ENCODE measurements at regions not wholly inside any gene's neighbourhood (a gene's known extent, or its start where the extent isn't known, plus 50 kb on each side); places are given as distances from the start of the nearest gene placed in this dataset.

DNA sequence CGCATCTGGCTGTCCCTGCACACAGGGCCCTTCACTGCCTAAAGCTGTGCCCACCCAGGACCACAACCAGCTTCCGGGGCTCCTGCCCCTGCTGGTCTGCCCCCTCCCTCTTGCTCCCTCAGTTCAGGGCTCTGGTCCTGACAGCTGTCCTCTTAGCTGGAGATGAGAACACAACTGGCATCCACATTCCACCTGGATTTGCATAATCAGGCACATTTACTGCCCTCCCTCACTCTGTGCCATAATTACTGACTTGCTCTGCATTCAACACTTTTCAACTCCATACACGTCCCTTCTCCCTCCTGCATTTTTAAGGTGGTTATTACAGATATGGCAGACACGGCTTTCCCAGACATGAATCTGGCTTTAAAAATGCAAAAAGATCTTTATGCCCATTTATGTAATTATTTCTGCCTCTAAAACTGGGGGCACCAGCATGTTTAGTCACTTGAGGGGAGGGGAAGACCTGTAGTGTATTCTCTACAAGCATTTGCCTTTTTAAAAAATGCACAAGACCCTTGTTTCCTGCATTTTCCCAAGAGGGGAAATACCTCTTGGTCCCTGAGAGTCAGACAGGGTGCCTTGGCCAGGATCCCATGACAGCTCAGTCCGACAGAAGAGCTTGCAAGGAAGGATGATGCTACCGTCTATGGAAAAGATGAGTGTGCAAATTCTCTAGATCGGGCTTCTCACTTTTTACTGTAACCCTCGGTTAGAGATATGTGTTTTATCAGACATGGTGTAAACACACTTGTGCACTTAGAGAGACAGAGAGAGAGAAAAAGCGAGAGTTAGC, 401.8 kb downstream of the PREX1 start:
- no peak overlapping the region for H3K4me3 Mint-ChIP-seq
- no peak overlapping the region for H3K27ac Mint-ChIP-seq
- no peaks in the 10 kb centered on the region for H3K36me3 Mint-ChIP-seq
- H3K9me3 Mint-ChIP-seq, result no peaks in the 10 kb centered on the region
- peaks cover 4% of the 10 kb centered on the region for H3K4me1 Mint-ChIP-seq
- peaks cover 10% of the 10 kb centered on the region for H3K27me3 Mint-ChIP-seq

DNA sequence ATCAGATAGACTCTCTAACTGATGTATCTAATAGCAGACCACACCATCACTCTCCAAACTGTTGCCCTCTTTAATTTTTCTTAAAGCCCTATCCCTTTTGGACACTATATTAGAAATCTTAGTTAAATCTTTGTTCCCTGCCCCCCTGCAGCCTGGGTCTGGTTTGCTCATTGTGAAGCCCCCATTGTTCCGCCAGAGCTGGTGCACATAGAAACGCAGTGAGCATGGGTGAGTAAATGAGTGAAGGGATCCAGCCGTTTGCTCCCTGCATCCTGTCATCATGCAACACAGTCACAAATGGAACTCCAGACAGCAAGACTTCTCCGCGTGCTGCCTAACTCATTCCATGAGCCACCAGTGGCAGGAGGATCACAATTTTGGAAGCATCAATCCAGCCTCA, 402.5 kb downstream of the PREX1 start:
- Mint-ChIP-seq H3K9me3 (no peaks in the 10 kb centered on the region), H3K4me3 (no peak overlapping the region), H3K27me3 (peaks cover 10% of the 10 kb centered on the region), H3K27ac (no peak overlapping the region), H3K4me1 (no peaks in the 10 kb centered on the region), H3K36me3 (no peaks in the 10 kb centered on the region)

DNA sequence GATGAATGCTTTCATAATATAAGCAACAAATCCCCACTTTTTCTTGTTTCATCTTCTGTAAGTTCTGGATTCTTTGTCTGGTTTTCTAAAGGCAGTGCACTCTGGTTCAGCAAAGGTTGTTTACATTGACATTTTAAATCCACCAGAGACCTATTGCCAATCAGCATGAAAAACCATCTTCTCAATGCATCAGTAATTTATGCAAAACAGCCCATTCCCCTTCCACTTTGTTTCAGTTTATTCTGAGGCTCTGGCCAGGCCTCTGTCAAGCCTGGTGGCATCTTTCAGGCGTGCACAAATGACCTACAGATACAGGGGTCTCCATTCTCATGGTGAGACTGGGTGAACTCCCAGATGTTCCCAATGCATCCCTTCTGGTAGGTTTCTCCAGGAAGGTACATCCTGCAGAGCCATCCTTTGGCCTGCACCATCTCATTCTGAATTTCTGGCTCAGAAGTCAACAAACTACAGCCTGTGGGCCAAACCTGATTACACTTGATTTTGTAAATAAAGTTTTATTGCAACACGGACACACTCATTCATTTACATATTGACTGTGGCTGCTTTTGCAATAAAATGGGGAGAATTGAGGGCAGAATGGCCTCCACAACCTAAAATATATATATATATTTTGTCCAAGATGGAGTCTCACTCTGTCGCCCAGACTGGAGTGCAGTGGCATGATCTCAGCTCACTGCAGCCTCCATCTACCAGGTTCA, 405.4 kb downstream of the PREX1 start:
- H3K27ac Mint-ChIP-seq, result no peak overlapping the region

DNA sequence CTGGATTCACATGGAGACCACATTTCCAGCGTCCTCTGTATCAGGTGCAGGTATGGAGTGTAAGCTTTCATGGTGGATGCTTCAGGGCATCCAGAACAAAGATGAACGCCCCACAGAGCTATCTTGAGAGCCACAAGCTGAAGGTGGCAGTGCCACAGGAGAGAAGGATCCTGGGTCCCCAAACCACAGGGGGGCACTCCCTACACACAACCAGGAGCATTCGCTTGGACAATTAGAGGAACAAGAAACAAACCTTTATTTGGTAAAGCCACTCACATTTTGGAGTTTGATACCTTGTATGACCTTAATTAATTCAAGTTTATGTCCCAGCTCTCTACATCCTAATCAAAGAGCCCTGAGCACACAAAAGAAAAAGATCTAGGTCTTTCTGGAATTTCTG, 406.3 kb downstream of the PREX1 start:
- no peak overlapping the region for H3K4me3 Mint-ChIP-seq
- H3K27me3 Mint-ChIP-seq, result peaks cover 10% of the 10 kb centered on the region
- H3K27ac Mint-ChIP-seq, result no peak overlapping the region
- H3K4me1 Mint-ChIP-seq, result no peaks in the 10 kb centered on the region
- no peaks in the 10 kb centered on the region for H3K36me3 Mint-ChIP-seq
- H3K9me3 Mint-ChIP-seq, result no peaks in the 10 kb centered on the region

More for the DNA sequence above, 405.4 kb downstream of the PREX1 start:
- Mint-ChIP-seq H3K4me3 (no peak overlapping the region), H3K9me3 (no peaks in the 10 kb centered on the region), H3K36me3 (no peaks in the 10 kb centered on the region), H3K4me1 (no peaks in the 10 kb centered on the region), H3K27me3 (peaks cover 10% of the 10 kb centered on the region)

DNA sequence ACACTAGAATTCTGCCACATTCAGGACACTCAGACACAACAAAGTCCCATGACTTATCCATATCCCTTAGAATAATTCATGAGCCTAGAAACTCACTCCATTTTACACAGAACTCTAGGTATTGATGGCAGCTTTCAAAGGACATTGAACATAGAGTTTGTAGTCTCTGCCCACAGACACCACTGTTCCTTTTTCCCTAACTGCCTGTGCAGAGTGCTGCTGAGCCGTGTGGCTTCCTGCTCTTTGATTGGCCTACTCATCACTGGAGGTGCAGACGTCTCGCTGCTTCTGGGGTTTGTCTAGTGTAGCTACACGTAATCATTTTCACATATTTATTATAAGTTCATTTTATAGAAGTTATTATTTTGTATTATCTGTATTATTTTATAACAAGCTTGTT, 407.6 kb downstream of the PREX1 start:
- Mint-ChIP-seq H3K27ac (no peak overlapping the region), H3K4me3 (no peak overlapping the region), H3K4me1 (no peaks in the 10 kb centered on the region), H3K27me3 (peaks cover 5% of the 10 kb centered on the region), H3K9me3 (no peaks in the 10 kb centered on the region), H3K36me3 (no peaks in the 10 kb centered on the region)

DNA sequence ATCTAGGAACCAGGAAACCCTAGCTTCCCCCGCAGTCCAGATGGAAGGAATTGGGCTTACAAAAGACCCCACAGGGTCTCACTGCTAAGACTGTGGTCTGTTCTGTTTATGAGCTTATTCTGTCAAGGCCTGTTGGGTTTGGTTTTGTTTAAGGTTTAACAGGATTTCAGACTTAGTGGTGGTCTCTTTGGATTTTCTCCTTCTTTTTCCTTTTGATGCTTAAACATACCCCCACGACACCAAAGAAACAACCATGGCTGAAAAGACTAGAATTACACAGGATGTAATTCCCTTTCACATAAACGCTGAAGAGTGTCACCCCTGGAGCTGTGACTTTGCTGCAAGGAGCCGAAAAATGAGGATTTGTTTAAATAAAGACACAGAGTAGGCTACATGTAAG, 408.6 kb downstream of the PREX1 start:
- no peaks in the 10 kb centered on the region for H3K36me3 Mint-ChIP-seq
- H3K27me3 Mint-ChIP-seq, result peaks cover under 1% of the 10 kb centered on the region
- no peak overlapping the region for H3K4me3 Mint-ChIP-seq
- no peaks in the 10 kb centered on the region for H3K4me1 Mint-ChIP-seq
- H3K9me3 Mint-ChIP-seq, result no peaks in the 10 kb centered on the region
- H3K27ac Mint-ChIP-seq, result no peak overlapping the region

DNA sequence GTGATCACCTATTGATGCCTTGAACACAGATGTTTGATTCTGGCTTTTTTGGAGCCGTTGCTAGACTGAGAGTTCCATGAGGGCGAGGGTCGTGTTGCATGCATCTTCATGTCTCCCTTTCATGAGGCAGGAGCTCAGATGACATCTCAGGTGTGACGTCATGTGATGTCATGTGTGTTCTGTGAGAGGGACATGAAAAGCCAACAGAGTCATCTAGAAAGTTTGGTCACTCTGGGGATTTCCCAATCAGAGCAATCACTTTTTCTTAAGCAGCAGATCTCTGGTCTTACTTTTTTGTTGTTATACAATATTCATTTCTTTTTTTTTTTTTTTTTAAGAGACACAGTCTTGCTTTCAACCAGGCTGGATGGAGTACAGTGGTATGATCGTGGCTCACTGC, 411.8 kb downstream of the PREX1 start:
- H3K36me3 Mint-ChIP-seq, result no peaks in the 10 kb centered on the region
- no peaks in the 10 kb centered on the region for H3K4me1 Mint-ChIP-seq
- peaks cover 4% of the 10 kb centered on the region for H3K27me3 Mint-ChIP-seq
- H3K27ac Mint-ChIP-seq, result no peak overlapping the region
- no peaks in the 10 kb centered on the region for H3K9me3 Mint-ChIP-seq
- H3K4me3 Mint-ChIP-seq, result no peak overlapping the region

DNA sequence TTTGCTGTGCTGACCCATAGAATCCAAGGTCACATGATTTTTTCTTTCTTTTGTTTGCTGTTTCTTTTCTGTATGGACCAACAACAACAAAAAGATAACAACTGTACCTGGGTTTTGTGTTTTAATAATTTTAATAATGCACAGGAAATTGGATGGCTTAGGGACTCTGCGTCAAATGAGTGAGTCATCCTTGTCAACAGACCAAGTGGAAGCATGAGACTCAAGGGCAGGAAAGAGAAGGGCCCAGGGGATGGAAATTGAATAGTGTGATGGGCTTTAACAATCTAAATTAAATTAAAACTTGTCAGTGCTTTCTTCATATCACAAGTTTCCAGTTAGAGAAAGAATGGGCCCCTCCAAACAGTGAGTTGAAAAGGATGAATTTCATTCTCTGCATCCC, 413.0 kb downstream of the PREX1 start:
- no peaks in the 10 kb centered on the region for H3K36me3 Mint-ChIP-seq
- H3K9me3 Mint-ChIP-seq, result no peaks in the 10 kb centered on the region
- H3K27me3 Mint-ChIP-seq, result peaks cover 4% of the 10 kb centered on the region
- no peak overlapping the region for H3K27ac Mint-ChIP-seq
- H3K4me3 Mint-ChIP-seq, result no peak overlapping the region
- no peaks in the 10 kb centered on the region for H3K4me1 Mint-ChIP-seq

DNA sequence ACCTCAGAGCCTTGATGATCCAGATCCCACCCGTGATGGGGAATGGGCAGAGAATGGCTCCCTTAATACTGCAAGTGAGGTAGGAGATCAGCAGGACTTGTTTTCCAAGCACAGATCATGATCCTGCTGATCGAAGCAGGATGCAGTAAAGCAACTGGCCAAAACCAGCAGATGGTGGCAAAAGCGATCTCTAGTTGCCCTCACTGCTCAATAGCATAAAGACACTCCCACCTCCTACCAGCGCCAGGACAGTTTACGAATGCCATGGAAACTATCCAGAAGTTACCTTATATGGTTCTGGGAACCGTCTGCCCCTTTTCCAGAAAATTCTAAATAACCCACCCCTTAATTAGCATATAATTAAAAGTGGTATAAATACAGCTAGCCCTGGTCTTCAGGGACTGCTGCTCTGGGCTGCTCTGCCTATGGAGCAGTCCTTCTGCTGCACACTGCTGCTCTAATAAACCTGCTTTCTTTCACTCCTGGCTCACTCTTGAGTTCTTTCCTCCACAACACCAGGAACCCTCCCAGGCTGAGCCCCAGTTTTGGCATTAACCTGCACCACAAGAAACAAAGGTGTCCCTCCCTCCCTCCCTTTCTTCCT, 415.8 kb downstream of the PREX1 start:
- Mint-ChIP-seq H3K27me3 (peaks cover 4% of the 10 kb centered on the region), H3K9me3 (no peaks in the 10 kb centered on the region), H3K36me3 (no peaks in the 10 kb centered on the region), H3K4me3 (no peak overlapping the region), H3K27ac (no peak overlapping the region), H3K4me1 (no peaks in the 10 kb centered on the region)

DNA sequence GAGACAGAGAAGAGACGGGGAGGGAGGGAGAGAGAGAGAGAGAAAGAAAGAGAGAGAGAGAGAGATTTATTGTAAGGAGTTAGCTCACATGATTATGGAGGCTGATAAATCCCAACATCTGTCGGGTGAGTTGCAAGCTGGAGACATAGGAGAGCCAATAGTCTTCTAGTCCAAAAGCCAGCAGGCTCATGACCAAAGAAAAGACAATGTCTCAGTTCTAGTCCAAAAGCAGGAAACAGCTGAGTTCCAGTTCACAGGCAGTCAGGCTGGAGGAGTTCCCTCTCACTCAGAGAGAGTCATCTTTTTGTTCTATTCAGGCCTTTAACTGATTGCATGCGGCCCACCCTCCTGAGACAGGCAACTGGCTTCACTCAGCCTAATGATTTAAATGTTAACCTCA, 416.6 kb downstream of the PREX1 start:
- Mint-ChIP-seq H3K9me3 (no peaks in the 10 kb centered on the region), H3K27me3 (peaks cover 4% of the 10 kb centered on the region)

DNA sequence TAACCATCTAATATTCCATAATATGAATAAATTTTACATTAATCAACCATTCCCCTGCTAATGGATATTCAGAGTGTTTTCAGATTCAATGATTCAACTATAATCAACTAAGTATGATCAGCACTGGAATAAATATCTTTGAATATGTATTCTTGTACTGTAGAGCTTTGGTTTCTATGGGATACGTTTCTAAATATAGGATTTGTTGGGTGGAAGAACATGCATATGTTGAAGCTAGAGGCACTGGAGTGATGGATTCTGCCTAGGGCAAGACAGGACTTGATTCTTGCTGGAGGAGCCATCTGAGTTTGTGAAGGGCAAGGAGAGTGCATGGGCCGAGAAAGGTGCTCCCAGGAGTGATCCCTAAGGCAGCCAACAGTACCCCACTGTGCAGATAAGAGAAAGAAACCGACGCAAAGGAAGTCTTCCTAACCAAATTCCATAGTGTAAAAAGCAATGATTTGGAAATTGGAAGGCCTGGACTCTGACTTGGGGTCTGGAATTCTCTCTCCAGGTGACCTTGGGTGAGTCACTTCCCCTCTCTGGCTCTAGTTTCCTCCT, 418.7 kb downstream of the PREX1 start:
- H3K27me3 Mint-ChIP-seq, result peaks cover 4% of the 10 kb centered on the region
- H3K36me3 Mint-ChIP-seq, result no peaks in the 10 kb centered on the region
- H3K4me1 Mint-ChIP-seq, result no peaks in the 10 kb centered on the region
- H3K9me3 Mint-ChIP-seq, result no peaks in the 10 kb centered on the region
- no peak overlapping the region for H3K4me3 Mint-ChIP-seq
- H3K27ac Mint-ChIP-seq, result no peak overlapping the region

More for the DNA sequence above, 416.6 kb downstream of the PREX1 start:
- Mint-ChIP-seq H3K4me3 (no peak overlapping the region), H3K36me3 (no peaks in the 10 kb centered on the region), H3K27ac (no peak overlapping the region), H3K4me1 (no peaks in the 10 kb centered on the region)

DNA sequence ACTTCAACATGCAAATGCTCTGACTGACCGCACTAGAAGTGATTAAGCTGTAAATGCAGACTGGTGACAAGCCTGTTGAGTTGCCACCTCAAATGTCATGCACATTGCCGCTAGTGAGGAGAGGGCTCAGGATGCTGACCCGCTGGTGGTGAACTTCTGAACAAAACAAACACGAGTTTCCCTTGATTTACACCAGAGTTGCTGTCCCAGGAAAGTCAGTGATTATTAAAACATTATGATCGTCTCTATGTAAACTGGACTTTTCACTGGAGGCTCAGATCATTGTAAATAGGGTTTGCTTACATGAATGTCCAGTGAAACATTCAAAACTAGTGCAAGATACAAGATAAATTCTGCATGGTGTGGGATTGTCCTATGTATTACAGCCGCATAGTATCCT, 420.1 kb downstream of the PREX1 start:
- Mint-ChIP-seq H3K36me3 (no peaks in the 10 kb centered on the region), H3K27ac (no peak overlapping the region), H3K9me3 (no peaks in the 10 kb centered on the region), H3K27me3 (no peaks in the 10 kb centered on the region), H3K4me1 (no peaks in the 10 kb centered on the region), H3K4me3 (no peak overlapping the region)

DNA sequence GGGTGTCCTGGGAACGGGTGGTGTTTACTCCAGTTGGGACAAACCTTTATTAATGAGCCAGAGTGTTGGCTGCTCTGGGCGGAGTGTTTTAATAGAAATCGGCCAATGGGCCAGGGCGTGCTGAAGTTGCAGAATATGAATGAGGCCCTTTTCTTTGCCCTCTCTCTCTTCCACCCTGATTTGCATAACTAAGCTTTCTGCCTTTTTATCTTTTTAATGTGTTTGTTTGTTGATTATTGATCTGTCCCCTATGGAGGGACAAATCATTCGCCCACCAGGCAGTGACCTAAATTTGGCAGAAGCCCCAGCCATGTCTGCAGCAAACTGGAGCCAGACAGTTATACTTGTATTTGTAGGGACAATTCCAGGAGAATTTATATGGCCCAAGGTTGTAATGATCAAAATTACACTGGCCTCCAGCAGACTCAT, 420.9 kb downstream of the PREX1 start:
- Mint-ChIP-seq H3K27ac (no peak overlapping the region), H3K4me1 (no peaks in the 10 kb centered on the region), H3K27me3 (no peaks in the 10 kb centered on the region), H3K36me3 (no peaks in the 10 kb centered on the region), H3K4me3 (no peak overlapping the region), H3K9me3 (no peaks in the 10 kb centered on the region)

DNA sequence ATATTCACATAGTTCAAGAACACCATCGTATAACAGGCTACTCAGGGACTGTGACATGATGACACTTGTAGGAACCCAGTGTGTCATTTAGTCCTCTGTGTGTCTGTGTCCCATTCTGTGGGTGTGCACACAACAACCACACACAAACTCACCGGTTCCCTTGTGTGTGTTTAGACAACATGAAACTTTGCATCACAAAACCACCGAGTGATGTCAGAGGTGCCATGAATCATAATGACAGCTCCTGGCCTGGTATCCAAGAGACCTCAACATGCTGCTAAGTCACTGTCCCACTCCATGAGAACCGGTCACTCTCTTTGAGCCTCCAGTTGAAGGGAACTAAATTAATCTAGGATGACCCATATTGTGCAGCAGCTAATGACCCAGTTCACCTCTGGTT, 421.3 kb downstream of the PREX1 start:
- no peak overlapping the region for H3K4me3 Mint-ChIP-seq
- no peaks in the 10 kb centered on the region for H3K9me3 Mint-ChIP-seq
- no peaks in the 10 kb centered on the region for H3K36me3 Mint-ChIP-seq
- H3K4me1 Mint-ChIP-seq, result no peaks in the 10 kb centered on the region
- H3K27ac Mint-ChIP-seq, result no peak overlapping the region
- H3K27me3 Mint-ChIP-seq, result peaks cover 2% of the 10 kb centered on the region

DNA sequence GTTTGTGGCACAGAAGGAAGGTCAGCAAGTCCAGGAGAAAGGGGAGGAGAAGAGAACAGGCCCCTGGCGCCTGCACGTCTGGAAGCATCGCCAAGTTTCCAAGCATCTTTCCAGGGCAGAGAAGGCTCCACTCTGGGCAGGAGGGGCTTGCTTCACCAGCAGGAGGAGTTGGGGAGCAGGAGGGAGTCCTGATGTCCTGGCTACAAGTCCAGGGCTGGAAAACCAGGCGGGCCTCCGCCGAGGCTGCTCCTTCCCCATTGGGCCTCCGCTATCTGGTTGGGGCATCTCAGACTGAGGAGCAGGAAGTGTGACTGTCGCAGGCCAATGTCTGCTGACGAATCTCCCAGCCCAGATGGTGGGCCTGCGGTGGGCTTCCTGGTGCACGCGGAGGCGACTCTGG, 421.9 kb downstream of the PREX1 start:
- Mint-ChIP-seq H3K27ac (no peak overlapping the region), H3K27me3 (peaks cover 2% of the 10 kb centered on the region), H3K4me3 (no peak overlapping the region), H3K4me1 (no peaks in the 10 kb centered on the region), H3K9me3 (no peaks in the 10 kb centered on the region), H3K36me3 (no peaks in the 10 kb centered on the region)

DNA sequence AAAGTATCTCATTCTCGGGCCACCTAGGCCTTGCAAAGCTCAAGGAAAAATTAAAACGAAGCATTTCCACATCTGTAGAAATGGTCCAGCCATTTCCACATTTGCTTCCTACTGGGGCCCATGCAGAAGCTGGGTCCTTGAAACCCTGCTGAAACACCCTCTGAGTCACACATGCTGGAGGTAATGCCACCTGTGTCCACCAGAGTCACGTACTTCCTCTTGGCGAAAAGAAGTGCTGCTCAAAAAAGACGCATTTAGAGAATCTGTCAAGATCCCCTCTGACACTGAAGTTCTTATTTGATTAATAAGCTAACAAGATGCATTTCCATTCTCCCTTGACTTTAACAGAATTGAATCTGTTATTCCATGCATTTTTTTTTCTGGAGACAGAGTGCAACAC, 423.2 kb downstream of the PREX1 start:
- no peaks in the 10 kb centered on the region for H3K9me3 Mint-ChIP-seq
- H3K36me3 Mint-ChIP-seq, result no peaks in the 10 kb centered on the region
- peaks cover 2% of the 10 kb centered on the region for H3K27me3 Mint-ChIP-seq
- no peak overlapping the region for H3K27ac Mint-ChIP-seq
- no peaks in the 10 kb centered on the region for H3K4me1 Mint-ChIP-seq
- no peak overlapping the region for H3K4me3 Mint-ChIP-seq

Data from activated naive CD4-positive, alpha-beta T cell treated with anti-CD3 and anti-CD28 coated beads, Interleukin-2, amount 50 U/mL, for 24 hours (primary cell).